Neural cell (in vitro differentiated cells): ENCODE measurements at regions not wholly inside any gene's neighbourhood (a gene's known extent, or its start where the extent isn't known, plus 50 kb on each side); places are given as distances from the start of the nearest gene placed in this dataset.

ENCODE experiments used
- H2AFZ ChIP-seq: fragments of 200-600, 300-800 bp; sonication (generic), shearing (Covaris generic); 2 replicates; pipeline ENCODE4 v1.6.0; 2014; ENCODE audit warnings: low read depth, mild to moderate bottlenecking, antibody characterized with exemption, low read length, moderate library complexity
- H3F3A ChIP-seq: fragments of 200-600 bp; shearing (Covaris generic); 2 replicates; pipeline ENCODE4 v1.6.1; 2016; ENCODE audit warnings: mild to moderate bottlenecking, moderate library complexity, mixed read lengths, antibody characterized with exemption, low read length; ENCODE audit not compliant: insufficient read depth, poor library complexity, severe bottlenecking
- H3K27ac ChIP-seq: fragments of 200-600, 300-800 bp; sonication (generic), shearing (Covaris generic); 2 replicates; pipeline ENCODE4 v1.5.1; 2014; ENCODE audit warnings: mild to moderate bottlenecking, low read length, moderate library complexity
- H3K27me3 ChIP-seq: fragments of 300-800, 200-600 bp; sonication (generic), shearing (Covaris generic); 2 replicates; pipeline ENCODE4 v1.6.0; 2014; ENCODE audit warnings: mild to moderate bottlenecking, low read depth, low read length, moderate library complexity; ENCODE audit not compliant: insufficient read depth
- H3K36me3 ChIP-seq: fragments of 300-800, 200-600 bp; sonication (generic), shearing (Covaris generic); 2 replicates; pipeline ENCODE4 v1.5.1; 2014; ENCODE audit warnings: mild to moderate bottlenecking, antibody characterized with exemption, low read length, moderate library complexity; ENCODE audit not compliant: insufficient read depth
- H3K4me2 ChIP-seq: fragments of 300-800, 200-600 bp; sonication (generic), shearing (Covaris generic); 2 replicates; pipeline ENCODE4 v1.6.0; 2014; ENCODE audit warnings: mild to moderate bottlenecking, low read length
- H3K4me3 ChIP-seq: fragments of 300-800, 200-600 bp; sonication (generic), shearing (Covaris generic); 2 replicates; pipeline ENCODE4 v1.5.1; 2014; ENCODE audit warnings: mild to moderate bottlenecking, low read length, moderate library complexity
- H3K79me2 ChIP-seq: fragments of 200-600 bp; shearing (Covaris generic); replicated peaks from 2 replicates; pipeline ENCODE4 v1.6.0; 2014; ENCODE audit warnings: mild to moderate bottlenecking, low read length, moderate library complexity; ENCODE audit not compliant: insufficient read depth
- H3K9ac ChIP-seq: fragments of 300-800, 200-600 bp; sonication (generic), shearing (Covaris generic); 2 replicates; pipeline ENCODE4 v1.6.1; 2016; ENCODE audit warnings: mild to moderate bottlenecking, low read length, mixed read lengths
- H3K9me2 ChIP-seq: fragments of 200-600 bp; shearing (Covaris generic); 2 replicates; pipeline ENCODE4 v1.6.1; 2016; ENCODE audit warnings: mild to moderate bottlenecking, low read length, mixed read lengths; ENCODE audit not compliant: insufficient read depth
- H3K9me3 ChIP-seq: fragments of 200-600, 300-800 bp; sonication (generic), shearing (Covaris generic); 2 replicates; pipeline ENCODE4 v1.6.1; 2016; ENCODE audit warnings: mild to moderate bottlenecking, mixed run types, low read length, moderate library complexity, mixed read lengths
- H4K20me1 ChIP-seq: fragments of 200-600 bp; shearing (Covaris generic); 2 replicates; pipeline ENCODE4 v1.6.1; 2016; ENCODE audit warnings: mild to moderate bottlenecking, mixed run types; ENCODE audit not compliant: insufficient read depth
- CTCF ChIP-seq: fragments of 450-650 bp; IDR thresholded peaks from 2 replicates; pipeline ENCODE4 v1.5.1; 2014; ENCODE audit warnings: antibody characterized with exemption, mild to moderate bottlenecking, moderate library complexity; ENCODE audit not compliant: poor library complexity, severe bottlenecking
- EP300 ChIP-seq: fragments of 450-650 bp; conservative IDR thresholded peaks from 2 replicates; pipeline ENCODE4 v1.6.1; 2014; ENCODE audit warnings: antibody characterized with exemption, mild to moderate bottlenecking, moderate library complexity; ENCODE audit not compliant: poor library complexity, severe bottlenecking
- EZH2 ChIP-seq: fragments of 200-600, 300-800 bp; shearing (Covaris generic), sonication (generic); IDR thresholded peaks from 2 replicates; pipeline ENCODE4 v1.6.1; 2014; ENCODE audit warnings: antibody characterized with exemption, low read length, borderline replicate concordance, mild to moderate bottlenecking; ENCODE audit not compliant: insufficient read depth, poor library complexity, severe bottlenecking
- MXI1 ChIP-seq: fragments of 450-650 bp; conservative IDR thresholded peaks from 2 replicates; pipeline ENCODE4 v1.6.1; 2014; ENCODE audit warnings: antibody characterized with exemption, mild to moderate bottlenecking; ENCODE audit not compliant: poor library complexity, severe bottlenecking
- POLR2AphosphoS5 ChIP-seq: IDR thresholded peaks from 2 replicates; pipeline ENCODE4 v1.6.1; 2012
- RAD21 ChIP-seq: fragments of 450-650 bp; conservative IDR thresholded peaks from 2 replicates; pipeline ENCODE4 v1.6.1; 2014; ENCODE audit warnings: antibody characterized with exemption, mild to moderate bottlenecking, moderate library complexity
- REST ChIP-seq: IDR thresholded peaks from 2 replicates; pipeline ENCODE4 v1.6.1; 2012; ENCODE audit warnings: borderline replicate concordance
- SMC3 ChIP-seq: fragments of 450-650 bp; conservative IDR thresholded peaks from 2 replicates; pipeline ENCODE4 v1.6.1; 2014; ENCODE audit warnings: antibody characterized with exemption, mild to moderate bottlenecking, moderate library complexity; ENCODE audit not compliant: poor library complexity
- TAF1 ChIP-seq: IDR thresholded peaks from 2 replicates; pipeline ENCODE4 v1.6.1; 2012; ENCODE audit warnings: low read depth

GRCh38 chr2:228845162-228845925 is 425.7 kb downstream of the PID1 start:
- Histone ChIP-seq H4K20me1 (no peaks in the 10 kb centered on the region), H3K9ac (no peak overlapping the region), H3K27ac (no peak overlapping the region), H3K36me3 (no peaks in the 10 kb centered on the region), H3K9me3 (no peaks in the 10 kb centered on the region), H3K4me3 (no peak overlapping the region), H2AFZ (no peak overlapping the region), H3K79me2 (no peaks in the 10 kb centered on the region), H3K9me2 (no peaks in the 10 kb centered on the region), H3F3A (no peaks in the 10 kb centered on the region), H3K27me3 (no peaks in the 10 kb centered on the region), H3K4me2 (no peak overlapping the region)
- TF ChIP-seq EZH2: no peak
- no peak for TF ChIP-seq POLR2AphosphoS5
- no peak for TF ChIP-seq REST
- no peak for TF ChIP-seq TAF1

- no peaks in the 10 kb centered on the region for H3K9me2 ChIP-seq
- H3K9me3 ChIP-seq: no peaks in the 10 kb centered on the region
- H3K27ac ChIP-seq: no peak overlapping the region
- H3K4me2 ChIP-seq: no peak overlapping the region
- H3F3A ChIP-seq: no peaks in the 10 kb centered on the region
- H3K36me3 ChIP-seq: no peaks in the 10 kb centered on the region
- H3K27me3 ChIP-seq: no peaks in the 10 kb centered on the region
- H3K79me2 ChIP-seq: no peaks in the 10 kb centered on the region
- H3K4me3 ChIP-seq: no peak overlapping the region
- no peak overlapping the region for H2AFZ ChIP-seq
- H4K20me1 ChIP-seq: no peaks in the 10 kb centered on the region
- no peak for TF ChIP-seq MXI1
- TF ChIP-seq EZH2: no peak
- TF ChIP-seq TAF1: no peak
- TF ChIP-seq RAD21: no peak
- TF ChIP-seq REST: no peak
- no peak for TF ChIP-seq EP300
- no peak for TF ChIP-seq POLR2AphosphoS5
- TF ChIP-seq CTCF: no peak
- no peak for TF ChIP-seq SMC3
- no peak overlapping the region for H3K9ac ChIP-seq
Measured at GRCh38 chr2:228841877-228842276, 429.2 kb downstream of the PID1 start.
